Effector memory CD4-positive, alpha-beta T cell (primary cell): ENCODE measurements at regions not wholly inside any gene's neighbourhood (a gene's known extent, or its start where the extent isn't known, plus 50 kb on each side); places are given as distances from the start of the nearest gene placed in this dataset.

Source experiments
- DNase-seq, 3 donors: peaks; one replicate each; pipeline ENCODE4 v3.0.0-alpha.2; 2020
- H3K27ac ChIP-seq: 2 replicates; pipeline ENCODE4 v1.7.0; 2013; ENCODE audit warnings: mild to moderate bottlenecking, low read length, moderate library complexity; ENCODE audit not compliant: insufficient read depth, poor library complexity, severe bottlenecking
- H3K27me3 ChIP-seq: replicated peaks from 2 replicates; pipeline ENCODE4 v1.7.0; 2013; ENCODE audit warnings: mild to moderate bottlenecking, low read length; ENCODE audit not compliant: insufficient read depth, control insufficient read depth, poor library complexity, severe bottlenecking
- H3K36me3 ChIP-seq: 2 replicates; pipeline ENCODE4 v1.7.0; 2013; ENCODE audit warnings: mild to moderate bottlenecking, low read length, moderate library complexity; ENCODE audit not compliant: control insufficient read depth, insufficient read depth
- H3K4me1 ChIP-seq: 2 replicates; pipeline ENCODE4 v1.7.0; 2013; ENCODE audit warnings: low read length, mild to moderate bottlenecking; ENCODE audit not compliant: control insufficient read depth, insufficient read depth, poor library complexity, severe bottlenecking
- H3K4me3 ChIP-seq: 2 replicates; pipeline ENCODE4 v1.7.0; 2013; ENCODE audit warnings: low read length, low read depth, mild to moderate bottlenecking; ENCODE audit not compliant: insufficient read depth, poor library complexity, severe bottlenecking
- H3K9me3 ChIP-seq: 2 replicates; pipeline ENCODE4 v1.7.0; 2013; ENCODE audit warnings: mild to moderate bottlenecking, low read length, moderate library complexity; ENCODE audit not compliant: control insufficient read depth

DNA sequence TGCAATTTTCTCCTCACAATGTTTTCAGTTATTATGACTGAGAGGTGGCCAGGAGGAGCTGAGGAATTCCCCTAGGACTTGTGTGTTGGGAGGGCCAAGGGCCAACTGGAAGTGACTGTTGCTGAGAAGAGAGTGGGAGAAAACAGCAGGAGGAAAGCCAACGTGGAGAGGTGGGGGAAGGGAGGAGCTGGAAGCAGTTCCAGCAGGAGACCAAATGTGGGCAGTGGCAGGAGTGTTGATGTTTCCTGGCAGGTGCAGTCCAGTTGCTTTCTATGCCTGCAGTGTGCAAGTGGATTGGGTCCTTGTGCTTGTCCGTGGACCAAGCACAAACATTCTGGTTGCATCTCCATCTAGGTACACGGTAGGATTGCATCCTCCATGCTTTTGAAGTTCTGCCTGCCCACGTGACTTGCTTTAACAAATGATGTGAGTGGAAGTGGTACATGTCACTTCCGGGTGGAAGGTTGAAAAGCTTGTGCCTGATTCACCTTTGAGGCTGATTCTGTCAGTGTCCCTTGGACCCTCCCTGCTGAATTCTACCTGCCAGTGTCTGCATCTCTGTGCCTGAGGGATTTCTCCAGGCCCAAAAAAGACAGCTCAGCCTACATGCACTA, 54.7 kb upstream of the CRHR1 start:
- H3K4me1 ChIP-seq = no peaks in the 10 kb centered on the region
- H3K9me3 ChIP-seq = peaks cover 7% of the 10 kb centered on the region
- H3K27ac ChIP-seq = no peak overlapping the region
- H3K27me3 ChIP-seq = peaks cover 5% of the 10 kb centered on the region
- DNase-seq = no peak
- H3K4me3 ChIP-seq = no peak overlapping the region
- no peaks in the 10 kb centered on the region for H3K36me3 ChIP-seq

- no peaks in the 10 kb centered on the region for H3K36me3 ChIP-seq
- H3K27me3 ChIP-seq = peaks cover 5% of the 10 kb centered on the region
- H3K4me3 ChIP-seq = no peak overlapping the region
- peaks cover 7% of the 10 kb centered on the region for H3K9me3 ChIP-seq
- H3K4me1 ChIP-seq = no peaks in the 10 kb centered on the region
- no peak overlapping the region for H3K27ac ChIP-seq
- DNase-seq = no peak
Measured at GRCh38 chr17:45730192-45730591, 53.9 kb upstream of the CRHR1 start.

DNA sequence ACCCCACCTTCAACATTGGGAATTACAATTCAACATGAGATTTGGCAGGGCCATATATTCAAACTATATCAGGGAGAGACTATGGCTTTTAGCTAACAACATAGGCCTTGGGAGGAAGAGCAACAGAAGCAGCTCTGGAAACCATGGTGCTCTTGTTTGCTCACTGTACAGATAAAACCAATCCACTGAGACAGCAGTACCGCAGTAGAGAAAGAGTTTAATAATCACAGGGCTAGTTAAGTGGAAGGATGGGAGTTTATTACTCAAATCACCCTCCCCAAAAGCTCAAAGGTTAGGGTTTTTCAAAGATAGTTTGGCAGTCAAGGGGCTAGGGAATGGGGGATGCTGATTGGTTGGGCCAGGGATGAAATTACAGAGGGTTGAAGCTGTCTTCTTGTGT, 52.7 kb upstream of the CRHR1 start:
- no peak for DNase-seq
- peaks cover 5% of the 10 kb centered on the region for H3K27me3 ChIP-seq
- no peaks in the 10 kb centered on the region for H3K4me1 ChIP-seq
- H3K36me3 ChIP-seq = no peaks in the 10 kb centered on the region
- no peak overlapping the region for H3K27ac ChIP-seq
- H3K9me3 ChIP-seq = peaks cover 7% of the 10 kb centered on the region
- no peak overlapping the region for H3K4me3 ChIP-seq

DNA sequence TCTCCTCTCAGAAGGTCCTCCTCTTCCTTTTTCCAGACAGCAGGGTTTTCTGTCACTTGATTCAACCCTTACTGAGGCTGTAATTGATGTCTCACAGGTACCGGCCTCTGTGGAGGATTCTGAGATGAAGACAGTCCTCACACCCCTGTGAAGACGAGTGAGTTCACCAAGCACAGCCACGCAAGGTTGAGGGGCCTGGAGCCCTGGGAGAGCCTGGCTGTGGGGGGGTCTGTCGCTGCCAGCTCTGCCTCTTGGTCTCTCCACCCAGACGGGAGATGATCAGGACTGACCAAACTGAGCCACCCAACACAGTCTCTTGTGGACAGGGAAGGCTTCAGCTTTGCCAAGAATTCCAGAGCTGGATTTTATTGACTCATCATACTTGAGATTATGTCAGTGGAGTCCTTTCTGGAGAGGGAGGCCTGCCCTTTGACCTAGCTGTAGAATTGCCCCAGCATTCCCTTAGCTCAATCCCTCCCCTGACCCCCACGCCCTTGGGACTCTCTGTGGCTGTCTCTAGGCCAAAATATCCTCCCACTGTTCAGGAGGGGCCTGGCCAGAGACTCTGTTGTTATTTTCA, 51.1 kb upstream of the CRHR1 start:
- Histone ChIP-seq H3K27ac (no peak overlapping the region), H3K4me1 (no peaks in the 10 kb centered on the region), H3K36me3 (no peaks in the 10 kb centered on the region), H3K27me3 (peaks cover 5% of the 10 kb centered on the region), H3K4me3 (no peak overlapping the region), H3K9me3 (peaks cover 7% of the 10 kb centered on the region)
- DNase-seq = no peak

GRCh38 chr17:45733781-45734180, 50.3 kb upstream of the CRHR1 start:
- Histone ChIP-seq H3K27me3 (no peaks in the 10 kb centered on the region), H3K4me1 (no peaks in the 10 kb centered on the region), H3K36me3 (no peaks in the 10 kb centered on the region), H3K4me3 (no peak overlapping the region), H3K27ac (no peak overlapping the region), H3K9me3 (peaks cover 7% of the 10 kb centered on the region)
- no peak for DNase-seq
